HepG2 (cell line): ENCODE measurements at regions not wholly inside any gene's neighbourhood (a gene's known extent, or its start where the extent isn't known, plus 50 kb on each side); places are given as distances from the start of the nearest gene placed in this dataset.

Experiments used
- ATAC-seq: fragments of 200-7000 bp; cut with Tn5 transposase; 3 replicates; pipeline ENCODE4 v1.9.1; 2020; ENCODE audit warnings: mild to moderate bottlenecking, moderate library complexity
- BruUV-seq: library from RNA; stranded (reverse); fragments of 400-500 nt; replicated peaks from 2 replicates; lab custom pipeline; 2021; lab: Mats Ljungman, UMichigan
- CTCF ChIA-PET: fragments of 300-600 bp; formaldehyde crosslinking; extraction: SDS; loops from one replicate; lab custom pipeline; 2021; ENCODE audit warnings: low total read pairs, inconsistent platforms, low intra/inter-chr PET ratio; lab: Yijun Ruan, JAX
- POLR2A ChIA-PET: fragments of 350-600 bp; sonication (Branson Sonifier 250); formaldehyde crosslinking; loops from one replicate; lab custom pipeline; 2020; ENCODE audit warnings: antibody characterized with exemption, inconsistent platforms; lab: Yijun Ruan, JAX
- DNase-seq: peaks from one replicate; pipeline ENCODE4 v3.0.0-alpha.2; 2015; ENCODE audit warnings: low spot score
- FAIRE-seq: peaks from 3 replicates; lab custom pipeline; 2011; peaks lifted over from hg19 to GRCh38; lab: Jason Lieb, UNC
- H2AFZ ChIP-seq: one replicate; pipeline ENCODE4 v1.6.1; 2011; ENCODE audit warnings: low read length, inconsistent platforms
- H3K27ac ChIP-seq: fragments of 300-600 bp; 3 replicates; pipeline ENCODE4 v1.8.0; 2011; ENCODE audit warnings: mixed run types, mild to moderate bottlenecking, mixed read lengths, low read length, inconsistent platforms; ENCODE audit not compliant: insufficient read depth; ENCODE audit errors: extremely low read length
- H3K27me3 ChIP-seq, 2 experiments: fragments of 200-600 bp in 1 of 2; 2 replicates in 1 of 2; 3 replicates in 1 of 2; pipeline versions ENCODE4 v1.6.0 to v1.8.0; 2011; ENCODE audit warnings: low read length in 2 of 2, mild to moderate bottlenecking in 2 of 2, moderate library complexity in 2 of 2, inconsistent platforms in 1 of 2; ENCODE audit not compliant: insufficient read depth in 2 of 2, control insufficient read depth in 1 of 2
- H3K36me3 ChIP-seq, 2 experiments: fragments of 200-600 bp in 1 of 2; replicated peaks in 1 of 2; 2 replicates in 1 of 2; 3 replicates in 1 of 2; pipeline versions ENCODE4 v1.5.1 to v1.8.0; 2011; ENCODE audit warnings: low read length in 2 of 2, inconsistent platforms in 1 of 2; ENCODE audit not compliant: insufficient read depth in 2 of 2, control insufficient read depth in 1 of 2
- H3K4me1 ChIP-seq: 2 replicates; pipeline ENCODE4 v1.5.1; 2012; ENCODE audit warnings: low read length, inconsistent platforms; ENCODE audit not compliant: insufficient read depth
- H3K4me2 ChIP-seq: 2 replicates; pipeline ENCODE4 v1.6.0; 2011; ENCODE audit warnings: low read depth, low read length, inconsistent platforms
- H3K4me3 ChIP-seq, 3 experiments: fragments of 200-600 bp in 1 of 3; sonication (generic), shearing (Covaris generic) in 1 of 3; replicated peaks in 1 of 3; 2 replicates each; pipeline ENCODE4 v1.5.1; 2011 to 2016; ENCODE audit warnings: low read length in 3 of 3, inconsistent platforms in 2 of 3, low read depth in 2 of 3, mild to moderate bottlenecking in 2 of 3, control low read depth in 1 of 3, mixed read lengths in 1 of 3; ENCODE audit not compliant: insufficient read depth in 1 of 3
- H3K79me2 ChIP-seq: one replicate; pipeline ENCODE4 v1.6.1; 2011; ENCODE audit warnings: low read length, inconsistent platforms; ENCODE audit not compliant: insufficient read depth
- H3K9ac ChIP-seq: 2 replicates; pipeline ENCODE4 v1.6.0; 2011; ENCODE audit warnings: mild to moderate bottlenecking, low read depth, low read length, inconsistent platforms; ENCODE audit not compliant: insufficient read depth
- H3K9me3 ChIP-seq: 2 replicates; pipeline ENCODE4 v1.5.1; 2012; ENCODE audit warnings: mild to moderate bottlenecking, low read length
- H4K20me1 ChIP-seq: 2 replicates; pipeline ENCODE4 v1.6.0; 2011; ENCODE audit warnings: inconsistent platforms, mild to moderate bottlenecking, low read length, moderate library complexity; ENCODE audit not compliant: insufficient read depth
- MXD4 ChIP-seq: IDR thresholded peaks from 2 replicates; pipeline ENCODE4 v1.6.1; 2016; ENCODE audit warnings: mild to moderate bottlenecking, missing biosample characterization, missing genetic modification reagents
- SAP130 ChIP-seq: IDR thresholded peaks from 2 replicates; pipeline ENCODE4 v1.6.1; 2016; ENCODE audit warnings: low read depth
- ZNF264 ChIP-seq: sonication (generic); formaldehyde crosslinking; IDR thresholded peaks from 2 replicates; pipeline ENCODE4 v1.4.0; 2020; ENCODE audit warnings: missing genetic modification reagents
- ZNF598 ChIP-seq: sonication (generic); formaldehyde crosslinking; IDR thresholded peaks from 2 replicates; pipeline ENCODE4 v1.5.1; 2020; ENCODE audit warnings: mild to moderate bottlenecking, missing genetic modification reagents, borderline replicate concordance
- ZNF660 ChIP-seq: sonication (generic); formaldehyde crosslinking; IDR thresholded peaks from 2 replicates; pipeline ENCODE4 v1.5.1; 2020; ENCODE audit warnings: mild to moderate bottlenecking, low read depth, missing genetic modification reagents, borderline replicate concordance
- WGBS: methylation state at CpG from one replicate; pipeline ENCODE4 v1.1.6; 2017; ENCODE audit warnings: low lambda C conversion rate; 5-methylcytosine and 5-hydroxymethylcytosine counted together
- in situ Hi-C: cut with HindIII; loops from 2 replicates; pipeline ENCODE4 v1.10.0; 2017; ENCODE audit warnings: low pct_unique_long_range_greater_than_20kb; ENCODE audit not compliant: extremely low pct_ligation_motif_present
- intact Hi-C: fragments of 100-400 bp; cut with micrococcal nuclease; formaldehyde crosslinking; loops from one replicate; pipeline ENCODE4 v1.10.0; 2022; ENCODE audit not compliant: unreplicated experiment
- TF ChIP-seq, protein P1 (sequence below): sonication (generic); formaldehyde crosslinking; IDR thresholded peaks from 2 replicates; pipeline ENCODE4 v1.5.0; 2020; ENCODE audit warnings: mild to moderate bottlenecking, missing genetic modification reagents, moderate library complexity
- TF ChIP-seq, protein P2 (sequence below): sonication (generic); formaldehyde crosslinking; IDR thresholded peaks from 2 replicates; pipeline ENCODE4 v1.5.0; 2020; ENCODE audit warnings: mild to moderate bottlenecking, missing genetic modification reagents
- TF ChIP-seq, protein P3 (sequence below): sonication (generic); formaldehyde crosslinking; IDR thresholded peaks from 2 replicates; pipeline ENCODE4 v1.9.0; 2021; ENCODE audit warnings: missing genetic modification reagents, borderline replicate concordance

DNA sequence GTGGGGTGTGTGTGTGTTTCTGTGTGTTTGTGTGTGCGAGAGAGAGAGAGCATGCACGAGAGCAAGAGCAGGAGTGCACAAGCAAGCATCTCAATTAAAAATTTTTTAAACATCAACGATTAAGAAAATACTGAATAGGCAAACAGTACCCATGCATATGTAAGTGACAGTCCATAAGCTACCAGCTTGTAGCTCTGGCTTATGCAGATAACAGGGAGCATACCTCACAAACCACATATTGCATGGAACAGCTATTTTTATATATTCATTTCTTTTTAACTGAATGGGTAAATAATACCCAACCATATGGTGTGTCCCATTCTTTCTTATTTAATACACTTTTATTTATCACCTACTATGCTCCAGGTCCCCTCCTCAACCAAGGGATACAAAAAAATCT, 234.5 kb downstream of the KBTBD8 start:
- WGBS, result 4% methylated on average over 3 of the region's 3 CpGs
- ChIA-PET CTCF (no interaction called here), POLR2A (no interaction called here)
- DNase-seq (no peak), FAIRE-seq (no peak), ATAC-seq (no peak)
- intact Hi-C loops, result no loop called here
- BruUV-seq, result no TSS peak
- H3K4me1 ChIP-seq, result no peaks in the 10 kb centered on the region
- no peak overlapping the region for H3K9ac ChIP-seq
- H3K27me3 ChIP-seq, result peaks cover 0 to 4% of the 10 kb centered on the region in 2 experiments; a peak in 1 of 5 replicates
- no peaks in the 10 kb centered on the region for H3K9me3 ChIP-seq
- in situ Hi-C loops, result no loop called here
- H2AFZ ChIP-seq, result no peak overlapping the region
- no peak overlapping the region for H3K4me3 ChIP-seq
- H3K4me2 ChIP-seq, result no peak overlapping the region
- no peak for TF ChIP-seq SAP130
- no peak for TF ChIP-seq MXD4 (CRISPR knock-in tag)
- no peak for TF ChIP-seq ZNF264 (CRISPR knock-in tag)
- no peak for TF ChIP-seq ZNF660 (CRISPR knock-in tag)
- no peak for TF ChIP-seq ZNF598 (CRISPR knock-in tag)
- TF ChIP-seq, protein P1, sequence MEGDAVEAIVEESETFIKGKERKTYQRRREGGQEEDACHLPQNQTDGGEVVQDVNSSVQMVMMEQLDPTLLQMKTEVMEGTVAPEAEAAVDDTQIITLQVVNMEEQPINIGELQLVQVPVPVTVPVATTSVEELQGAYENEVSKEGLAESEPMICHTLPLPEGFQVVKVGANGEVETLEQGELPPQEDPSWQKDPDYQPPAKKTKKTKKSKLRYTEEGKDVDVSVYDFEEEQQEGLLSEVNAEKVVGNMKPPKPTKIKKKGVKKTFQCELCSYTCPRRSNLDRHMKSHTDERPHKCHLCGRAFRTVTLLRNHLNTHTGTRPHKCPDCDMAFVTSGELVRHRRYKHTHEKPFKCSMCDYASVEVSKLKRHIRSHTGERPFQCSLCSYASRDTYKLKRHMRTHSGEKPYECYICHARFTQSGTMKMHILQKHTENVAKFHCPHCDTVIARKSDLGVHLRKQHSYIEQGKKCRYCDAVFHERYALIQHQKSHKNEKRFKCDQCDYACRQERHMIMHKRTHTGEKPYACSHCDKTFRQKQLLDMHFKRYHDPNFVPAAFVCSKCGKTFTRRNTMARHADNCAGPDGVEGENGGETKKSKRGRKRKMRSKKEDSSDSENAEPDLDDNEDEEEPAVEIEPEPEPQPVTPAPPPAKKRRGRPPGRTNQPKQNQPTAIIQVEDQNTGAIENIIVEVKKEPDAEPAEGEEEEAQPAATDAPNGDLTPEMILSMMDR (CRISPR knock-in tag), result no peak
- TF ChIP-seq, protein P2, sequence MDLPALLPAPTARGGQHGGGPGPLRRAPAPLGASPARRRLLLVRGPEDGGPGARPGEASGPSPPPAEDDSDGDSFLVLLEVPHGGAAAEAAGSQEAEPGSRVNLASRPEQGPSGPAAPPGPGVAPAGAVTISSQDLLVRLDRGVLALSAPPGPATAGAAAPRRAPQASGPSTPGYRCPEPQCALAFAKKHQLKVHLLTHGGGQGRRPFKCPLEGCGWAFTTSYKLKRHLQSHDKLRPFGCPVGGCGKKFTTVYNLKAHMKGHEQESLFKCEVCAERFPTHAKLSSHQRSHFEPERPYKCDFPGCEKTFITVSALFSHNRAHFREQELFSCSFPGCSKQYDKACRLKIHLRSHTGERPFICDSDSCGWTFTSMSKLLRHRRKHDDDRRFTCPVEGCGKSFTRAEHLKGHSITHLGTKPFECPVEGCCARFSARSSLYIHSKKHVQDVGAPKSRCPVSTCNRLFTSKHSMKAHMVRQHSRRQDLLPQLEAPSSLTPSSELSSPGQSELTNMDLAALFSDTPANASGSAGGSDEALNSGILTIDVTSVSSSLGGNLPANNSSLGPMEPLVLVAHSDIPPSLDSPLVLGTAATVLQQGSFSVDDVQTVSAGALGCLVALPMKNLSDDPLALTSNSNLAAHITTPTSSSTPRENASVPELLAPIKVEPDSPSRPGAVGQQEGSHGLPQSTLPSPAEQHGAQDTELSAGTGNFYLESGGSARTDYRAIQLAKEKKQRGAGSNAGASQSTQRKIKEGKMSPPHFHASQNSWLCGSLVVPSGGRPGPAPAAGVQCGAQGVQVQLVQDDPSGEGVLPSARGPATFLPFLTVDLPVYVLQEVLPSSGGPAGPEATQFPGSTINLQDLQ, result no peak
- TF ChIP-seq, protein P3, sequence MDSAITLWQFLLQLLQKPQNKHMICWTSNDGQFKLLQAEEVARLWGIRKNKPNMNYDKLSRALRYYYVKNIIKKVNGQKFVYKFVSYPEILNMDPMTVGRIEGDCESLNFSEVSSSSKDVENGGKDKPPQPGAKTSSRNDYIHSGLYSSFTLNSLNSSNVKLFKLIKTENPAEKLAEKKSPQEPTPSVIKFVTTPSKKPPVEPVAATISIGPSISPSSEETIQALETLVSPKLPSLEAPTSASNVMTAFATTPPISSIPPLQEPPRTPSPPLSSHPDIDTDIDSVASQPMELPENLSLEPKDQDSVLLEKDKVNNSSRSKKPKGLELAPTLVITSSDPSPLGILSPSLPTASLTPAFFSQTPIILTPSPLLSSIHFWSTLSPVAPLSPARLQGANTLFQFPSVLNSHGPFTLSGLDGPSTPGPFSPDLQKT, result no peak
- TF ChIP-seq, all 625 proteins: peak for 0
- H3K79me2 ChIP-seq, result no peaks in the 10 kb centered on the region
- no peaks in the 10 kb centered on the region for H3K36me3 ChIP-seq
- H4K20me1 ChIP-seq, result no peaks in the 10 kb centered on the region
- no peak overlapping the region for H3K27ac ChIP-seq
